H9 (cell line): ENCODE measurements at regions not wholly inside any gene's neighbourhood (a gene's known extent, or its start where the extent isn't known, plus 50 kb on each side); places are given as distances from the start of the nearest gene placed in this dataset.

ENCODE experiments used
- DNase-seq: peaks from one replicate; pipeline ENCODE4 v3.0.0-alpha.2; 2017
- H2AFZ ChIP-seq: one replicate; pipeline ENCODE4 v1.6.1; 2013; ENCODE audit warnings: mild to moderate bottlenecking, low read length, control low read depth, moderate library complexity
- H2AK5ac ChIP-seq: 2 replicates; pipeline ENCODE4 v1.6.1; 2013; ENCODE audit warnings: low read length, control low read depth, mixed read lengths; ENCODE audit not compliant: insufficient read length
- H2BK120ac ChIP-seq: one replicate; pipeline ENCODE4 v1.6.1; 2013; ENCODE audit warnings: low read depth, mild to moderate bottlenecking, low read length, control low read depth, inconsistent platforms; ENCODE audit not compliant: poor library complexity, severe bottlenecking
- H2BK12ac ChIP-seq: 2 replicates; pipeline ENCODE4 v1.6.1; 2013; ENCODE audit warnings: low read length, control low read depth, mixed read lengths, low read depth; ENCODE audit not compliant: insufficient read length
- H2BK15ac ChIP-seq: 2 replicates; pipeline ENCODE4 v1.6.1; 2013; ENCODE audit warnings: low read depth, low read length, control low read depth
- H2BK20ac ChIP-seq: one replicate; pipeline ENCODE4 v1.6.1; 2013; ENCODE audit warnings: low read depth, mild to moderate bottlenecking, low read length, control low read depth, inconsistent platforms; ENCODE audit not compliant: poor library complexity, severe bottlenecking
- H2BK5ac ChIP-seq: 2 replicates; pipeline ENCODE4 v1.6.1; 2013; ENCODE audit warnings: low read length, control low read depth, mixed read lengths; ENCODE audit not compliant: insufficient read length
- H3K14ac ChIP-seq: 2 replicates; pipeline ENCODE4 v1.6.1; 2013; ENCODE audit warnings: low read length, control low read depth; ENCODE audit not compliant: insufficient read depth
- H3K18ac ChIP-seq: 2 replicates; pipeline ENCODE4 v1.6.1; 2013; ENCODE audit warnings: low read depth, mild to moderate bottlenecking, mixed read lengths, low read length, control low read depth; ENCODE audit not compliant: insufficient read length
- H3K23ac ChIP-seq: 2 replicates; pipeline ENCODE4 v1.6.1; 2013; ENCODE audit warnings: low read length, control low read depth, mixed read lengths, low read depth; ENCODE audit not compliant: insufficient read length
- H3K23me2 ChIP-seq: 2 replicates; pipeline ENCODE4 v1.6.1; 2013; ENCODE audit warnings: low read depth, mild to moderate bottlenecking, mixed read lengths, low read length, control low read depth; ENCODE audit not compliant: insufficient read length, poor library complexity, severe bottlenecking
- H3K27ac ChIP-seq: 2 replicates; pipeline ENCODE4 v1.5.1; 2013; ENCODE audit warnings: low read length, control low read depth, mixed read lengths, low read depth; ENCODE audit not compliant: insufficient read length
- H3K27me3 ChIP-seq: 2 replicates; pipeline ENCODE4 v1.6.1; 2013; ENCODE audit warnings: low read length, control low read depth, inconsistent platforms; ENCODE audit not compliant: insufficient read depth
- H3K4ac ChIP-seq: 2 replicates; pipeline ENCODE4 v1.6.1; 2013; ENCODE audit warnings: low read depth, mild to moderate bottlenecking, control low read depth, inconsistent platforms, low read length, moderate library complexity
- H3K4me1 ChIP-seq: 2 replicates; pipeline ENCODE4 v1.6.1; 2013; ENCODE audit warnings: low read length, control low read depth, inconsistent platforms; ENCODE audit not compliant: insufficient read depth
- H3K4me2 ChIP-seq: 2 replicates; pipeline ENCODE4 v1.6.1; 2013; ENCODE audit warnings: low read length, control low read depth, mixed read lengths; ENCODE audit not compliant: insufficient read length, insufficient read depth
- H3K56ac ChIP-seq: 2 replicates; pipeline ENCODE4 v1.6.1; 2013; ENCODE audit warnings: low read depth, mild to moderate bottlenecking, mixed read lengths, low read length, control low read depth; ENCODE audit not compliant: insufficient read length
- H3K79me1 ChIP-seq: 2 replicates; pipeline ENCODE4 v1.6.1; 2013; ENCODE audit warnings: low read depth, mild to moderate bottlenecking, moderate library complexity, low read length, control low read depth, inconsistent platforms; ENCODE audit not compliant: insufficient read depth, poor library complexity, severe bottlenecking
- H3K79me2 ChIP-seq: 2 replicates; pipeline ENCODE4 v1.6.1; 2013; ENCODE audit warnings: low read length, control low read depth, inconsistent platforms; ENCODE audit not compliant: insufficient read depth
- H3K9ac ChIP-seq: 2 replicates; pipeline ENCODE4 v1.6.1; 2013; ENCODE audit warnings: low read length, control low read depth, mixed read lengths; ENCODE audit not compliant: insufficient read length; ENCODE audit errors: extremely low read depth
- H3K9me3 ChIP-seq: one replicate; pipeline ENCODE4 v1.6.1; 2013; ENCODE audit warnings: low read depth, low read length, inconsistent platforms; ENCODE audit not compliant: control insufficient read depth
- H3T11ph ChIP-seq: one replicate; pipeline ENCODE4 v1.6.1; 2013; ENCODE audit warnings: mild to moderate bottlenecking, low read length, control low read depth, inconsistent platforms
- H4K20me1 ChIP-seq: one replicate; pipeline ENCODE4 v1.6.1; 2013; ENCODE audit not compliant: control insufficient read depth, insufficient read length, insufficient read depth
- H4K5ac ChIP-seq: 2 replicates; pipeline ENCODE4 v1.6.1; 2013; ENCODE audit warnings: low read depth, mild to moderate bottlenecking, mixed read lengths, low read length, control low read depth; ENCODE audit not compliant: insufficient read length
- H4K8ac ChIP-seq: replicated peaks from 2 replicates; pipeline ENCODE4 v1.6.1; 2013; ENCODE audit warnings: low read length, control low read depth, mixed read lengths, low read depth; ENCODE audit not compliant: insufficient read length
- H4K91ac ChIP-seq: 2 replicates; pipeline ENCODE4 v1.6.1; 2013; ENCODE audit warnings: low read depth, mild to moderate bottlenecking, moderate library complexity, mixed read lengths, low read length, control low read depth; ENCODE audit not compliant: insufficient read length
- H3K27ac Mint-ChIP-seq, 3 experiments: 2 replicates in 2 of 3; 3 replicates in 1 of 3; pipeline ENCODE4 v1.8.0; 2020 to 2021; ENCODE audit warnings: mixed read lengths in 3 of 3, mild to moderate bottlenecking in 1 of 3, moderate library complexity in 1 of 3
- H3K27me3 Mint-ChIP-seq: 2 replicates; pipeline ENCODE4 v1.8.0; 2021; ENCODE audit warnings: low read depth, mild to moderate bottlenecking, moderate library complexity, mixed read lengths
- H3K36me3 Mint-ChIP-seq, 3 experiments: 2 replicates in 2 of 3; 3 replicates in 1 of 3; pipeline ENCODE4 v1.8.0; 2020 to 2021; ENCODE audit warnings: low read depth in 3 of 3, mixed read lengths in 3 of 3; ENCODE audit not compliant: insufficient read depth in 1 of 3
- H3K4me1 Mint-ChIP-seq, 2 experiments: 2 replicates each; pipeline ENCODE4 v1.8.0; 2020; ENCODE audit warnings: mixed read lengths in 2 of 2
- H3K4me3 Mint-ChIP-seq, 2 experiments: 2 replicates in 1 of 2; 3 replicates in 1 of 2; pipeline ENCODE4 v1.8.0; 2020 to 2021; ENCODE audit warnings: mild to moderate bottlenecking in 2 of 2, mixed read lengths in 2 of 2, moderate library complexity in 1 of 2
- H3K9me3 Mint-ChIP-seq, 2 experiments: 2 replicates in 1 of 2; 3 replicates in 1 of 2; pipeline ENCODE4 v1.8.0; 2020; ENCODE audit warnings: mild to moderate bottlenecking in 2 of 2, mixed read lengths in 2 of 2, moderate library complexity in 1 of 2
- CTCF ChIP-seq: fragments of 200-600 bp; sonication (generic); conservative IDR thresholded peaks from 3 replicates; pipeline ENCODE4 v1.8.0; 2021; ENCODE audit warnings: antibody characterized with exemption, mild to moderate bottlenecking
- WGBS: extraction: QIAGEN DNeasy Blood & Tissue Kit; methylation state at CpG from one replicate; pipeline ENCODE4 v1.1.7; 2013; ENCODE audit warnings: missing lambda C conversion rate, low lambda C conversion rate, mixed read lengths; ENCODE audit not compliant: insufficient read length; ENCODE audit errors: extremely low coverage; 5-methylcytosine and 5-hydroxymethylcytosine counted together

- Histone ChIP-seq H4K91ac (no peak overlapping the region), H3K4me2 (no peak overlapping the region), H3K79me2 (no peaks in the 10 kb centered on the region), H3K4me1 (no peaks in the 10 kb centered on the region), H2BK120ac (no peak overlapping the region), H2BK15ac (no peak overlapping the region), H3K9ac (no peak overlapping the region), H2BK20ac (no peak overlapping the region), H3K79me1 (no peaks in the 10 kb centered on the region), H3K23me2 (no peaks in the 10 kb centered on the region), H3K56ac (no peak overlapping the region), H3K14ac (no peak overlapping the region), H4K5ac (no peak overlapping the region), H3K27ac (no peak overlapping the region), H2BK5ac (no peak overlapping the region), H3K4ac (no peak overlapping the region), H4K20me1 (no peaks in the 10 kb centered on the region), H2AK5ac (no peak overlapping the region), H3K23ac (no peak overlapping the region), H3K27me3 (no peaks in the 10 kb centered on the region), H3K9me3 (no peaks in the 10 kb centered on the region), H4K8ac (no peak overlapping the region), H3K18ac (no peak overlapping the region), H2BK12ac (no peak overlapping the region), H3T11ph (no peak overlapping the region), H2AFZ (no peak overlapping the region)
- Mint-ChIP-seq H3K9me3 (peaks cover 7 to 17% of the 10 kb centered on the region in 2 experiments), H3K27me3 (peaks cover 19% of the 10 kb centered on the region), H3K4me1 (no peaks in the 10 kb centered on the region), H3K4me3 (no peak overlapping the region), H3K36me3 (peaks cover 0 to 4% (median 4%) of the 10 kb centered on the region in 3 experiments; a peak in 4 of 7 replicates), H3K27ac (no peak overlapping the region)
- DNase-seq, result no peak
- no peak for TF ChIP-seq CTCF
- WGBS, result no CpG with 5 or more reads among the region's 1 CpG
Measured at GRCh38 chr7:115240242-115240641, 318.3 kb downstream of the MDFIC start.
